Brain microvascular endothelial cell (primary cell): ENCODE measurements at regions not wholly inside any gene's neighbourhood (a gene's known extent, or its start where the extent isn't known, plus 50 kb on each side); places are given as distances from the start of the nearest gene placed in this dataset.
"Not testable (repeated sequence)": the region's sequence is repeated elsewhere in the genome, so short reads cannot be mapped to it uniquely, and the experiment has no call there.

ENCODE experiments used
- DNase-seq: peaks from one replicate; pipeline ENCODE4 v3.0.0-alpha.2; 2020
- H3K27ac ChIP-seq: fragments of 250-450 bp; sonication (Bioruptor Pico); 2 replicates; pipeline ENCODE4 v1.5.1; 2020; ENCODE audit warnings: mild to moderate bottlenecking, moderate library complexity
- H3K27me3 ChIP-seq: fragments of 250-450 bp; sonication (Bioruptor Pico); replicated peaks from 2 replicates; pipeline ENCODE4 v1.5.1; 2020; ENCODE audit warnings: mild to moderate bottlenecking
- H3K36me3 ChIP-seq: fragments of 250-450 bp; sonication (Bioruptor Pico); replicated peaks from 2 replicates; pipeline ENCODE4 v1.5.1; 2020; ENCODE audit warnings: mild to moderate bottlenecking
- H3K4me3 ChIP-seq: 2 replicates; pipeline ENCODE4 v1.5.1; 2011; ENCODE audit warnings: low read depth, mild to moderate bottlenecking, control low read depth, low read length, moderate library complexity
- in situ Hi-C: cut with HindIII; loops from 2 replicates; pipeline ENCODE4 v1.10.0; 2017; ENCODE audit warnings: low sequenced_read_pairs, low pct_ligation_motif_present
- TF ChIP-seq, protein P1 (sequence below): IDR thresholded peaks from 2 replicates; pipeline ENCODE4 v1.5.1; 2011; ENCODE audit warnings: low read depth, mild to moderate bottlenecking, moderate library complexity, low read length, control low read depth, inconsistent platforms; ENCODE audit errors: missing control alignments

DNA sequence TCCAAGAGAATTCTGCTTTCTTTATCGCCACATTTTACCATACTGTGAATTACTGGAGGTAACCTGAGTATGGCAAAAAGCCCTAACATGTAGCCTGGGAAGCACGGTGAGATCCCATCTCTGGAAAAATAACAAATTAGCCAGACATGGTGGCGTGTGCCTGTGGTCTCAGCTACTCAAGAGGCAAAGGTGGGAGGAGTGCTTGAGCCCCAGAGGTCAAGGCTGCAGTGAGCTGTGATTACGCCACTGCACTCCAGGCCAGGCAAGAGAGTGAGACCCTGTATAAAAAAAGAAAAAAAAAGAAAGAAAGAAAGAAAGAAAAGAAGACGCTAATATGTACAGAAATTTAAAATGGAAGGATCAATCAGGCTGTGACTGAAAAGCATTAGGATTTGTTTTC is 57.7 kb upstream of the SESTD1 start:
- H3K4me3 ChIP-seq = no peak overlapping the region
- H3K27ac ChIP-seq = no peak overlapping the region
- H3K36me3 ChIP-seq = no peaks in the 10 kb centered on the region
- H3K27me3 ChIP-seq = no peaks in the 10 kb centered on the region
- TF ChIP-seq, protein P1, sequence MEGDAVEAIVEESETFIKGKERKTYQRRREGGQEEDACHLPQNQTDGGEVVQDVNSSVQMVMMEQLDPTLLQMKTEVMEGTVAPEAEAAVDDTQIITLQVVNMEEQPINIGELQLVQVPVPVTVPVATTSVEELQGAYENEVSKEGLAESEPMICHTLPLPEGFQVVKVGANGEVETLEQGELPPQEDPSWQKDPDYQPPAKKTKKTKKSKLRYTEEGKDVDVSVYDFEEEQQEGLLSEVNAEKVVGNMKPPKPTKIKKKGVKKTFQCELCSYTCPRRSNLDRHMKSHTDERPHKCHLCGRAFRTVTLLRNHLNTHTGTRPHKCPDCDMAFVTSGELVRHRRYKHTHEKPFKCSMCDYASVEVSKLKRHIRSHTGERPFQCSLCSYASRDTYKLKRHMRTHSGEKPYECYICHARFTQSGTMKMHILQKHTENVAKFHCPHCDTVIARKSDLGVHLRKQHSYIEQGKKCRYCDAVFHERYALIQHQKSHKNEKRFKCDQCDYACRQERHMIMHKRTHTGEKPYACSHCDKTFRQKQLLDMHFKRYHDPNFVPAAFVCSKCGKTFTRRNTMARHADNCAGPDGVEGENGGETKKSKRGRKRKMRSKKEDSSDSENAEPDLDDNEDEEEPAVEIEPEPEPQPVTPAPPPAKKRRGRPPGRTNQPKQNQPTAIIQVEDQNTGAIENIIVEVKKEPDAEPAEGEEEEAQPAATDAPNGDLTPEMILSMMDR = no peak
- in situ Hi-C loops = no loop called here
- DNase-seq = no peak

DNA sequence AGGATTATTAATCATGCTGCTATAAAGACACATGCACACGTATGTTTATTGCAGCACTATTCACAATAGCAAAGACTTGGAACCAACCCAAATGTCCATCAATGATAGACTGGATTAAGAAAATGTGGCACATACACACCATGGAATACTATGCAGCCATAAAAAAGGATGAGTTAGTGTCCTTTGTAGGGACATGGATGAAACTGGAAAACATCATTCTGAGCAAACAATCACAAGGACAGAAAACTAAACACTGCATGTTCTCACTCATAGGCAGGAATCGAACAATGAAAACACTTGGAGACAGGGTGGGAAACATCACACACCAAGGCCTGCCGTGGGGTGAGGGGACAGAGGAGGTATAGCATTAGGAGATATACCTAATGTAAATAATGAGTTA is 56.4 kb upstream of the SESTD1 start:
- in situ Hi-C loops, H3K36me3 ChIP-seq, H3K27me3 ChIP-seq, H3K4me3 ChIP-seq, DNase-seq, H3K27ac ChIP-seq: not testable (repeated sequence)

DNA sequence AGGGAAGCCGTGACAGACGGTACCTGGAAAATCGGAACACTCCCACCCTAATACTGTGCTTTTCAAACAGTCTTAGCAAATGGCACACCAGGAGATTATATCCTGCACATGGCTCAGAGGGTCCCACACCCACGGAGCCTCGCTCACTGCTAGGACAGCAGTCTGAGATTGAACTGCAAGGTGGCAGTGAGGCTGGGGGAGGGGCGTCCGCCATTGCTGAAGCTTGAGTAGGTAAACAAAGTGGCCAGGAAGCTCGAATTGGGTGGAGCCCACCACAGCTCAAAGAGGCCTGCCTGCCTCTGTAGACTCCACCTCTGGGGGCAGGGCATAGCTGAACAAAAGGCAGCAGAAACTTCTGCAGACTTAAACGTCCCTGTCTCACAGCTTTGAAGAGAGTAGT is 50.1 kb upstream of the SESTD1 start:
- H3K27me3 ChIP-seq, DNase-seq, H3K27ac ChIP-seq, H3K36me3 ChIP-seq, in situ Hi-C loops, H3K4me3 ChIP-seq: not testable (repeated sequence)
